ENCODE measurements at regions not wholly inside any gene's neighbourhood (a gene's known extent, or its start where the extent isn't known, plus 50 kb on each side); places are given as distances from the start of the nearest gene placed in this dataset.

- no peak for TF ChIP-seq CTCF (IDR thresholded peaks at IDR 0.05)
- TF ChIP-seq POLR2A (IDR thresholded peaks at IDR 0.05), result no peak
These were observed 210.1 kb upstream of the SPRY2 start for GRCh38 chr13:80550971-80551441.
